Activated T-helper 17 cell treated with anti-CD3 and anti-CD28 coated beads, Interleukin-2, amount 50 U/mL, for 72 hours (primary cell): ENCODE measurements at regions not wholly inside any gene's neighbourhood (a gene's known extent, or its start where the extent isn't known, plus 50 kb on each side); places are given as distances from the start of the nearest gene placed in this dataset.

ENCODE experiments used
- ATAC-seq: fragments of 150-1000 bp; cut with Tn5 transposase; replicated peaks from 2 replicates; pipeline ENCODE4 v1.10.0; 2021; ENCODE audit warnings: mild to moderate bottlenecking, moderate library complexity
- H3K27ac Mint-ChIP-seq: one replicate; pipeline ENCODE4 v1.8.0; 2022; ENCODE audit warnings: mixed read lengths
- H3K27me3 Mint-ChIP-seq: one replicate; pipeline ENCODE4 v1.8.0; 2022; ENCODE audit warnings: mixed read lengths
- H3K36me3 Mint-ChIP-seq: one replicate; pipeline ENCODE4 v1.8.0; 2022; ENCODE audit warnings: low read depth, mild to moderate bottlenecking, mixed read lengths
- H3K4me1 Mint-ChIP-seq: one replicate; pipeline ENCODE4 v1.8.0; 2022; ENCODE audit warnings: mixed read lengths
- H3K4me3 Mint-ChIP-seq: one replicate; pipeline ENCODE4 v1.8.0; 2022; ENCODE audit warnings: mild to moderate bottlenecking, mixed read lengths
- H3K9me3 Mint-ChIP-seq: one replicate; pipeline ENCODE4 v1.8.0; 2022; ENCODE audit warnings: mixed read lengths

- Mint-ChIP-seq H3K27ac (no peak overlapping the region), H3K4me3 (no peak overlapping the region), H3K4me1 (peaks cover 5% of the 10 kb centered on the region), H3K9me3 (no peaks in the 10 kb centered on the region), H3K36me3 (no peaks in the 10 kb centered on the region), H3K27me3 (peaks cover 11% of the 10 kb centered on the region)
- no peak for ATAC-seq
Observed at GRCh38 chr6:113735491-113735890, 121.7 kb upstream of the MARCKS start.

- H3K36me3 Mint-ChIP-seq, result no peaks in the 10 kb centered on the region
- no peak overlapping the region for H3K27ac Mint-ChIP-seq
- H3K9me3 Mint-ChIP-seq, result no peaks in the 10 kb centered on the region
- ATAC-seq, result no peak
- H3K27me3 Mint-ChIP-seq, result peaks cover 16% of the 10 kb centered on the region
- H3K4me1 Mint-ChIP-seq, result peaks cover 5% of the 10 kb centered on the region
- no peak overlapping the region for H3K4me3 Mint-ChIP-seq
Observed at GRCh38 chr6:113736978-113737377, 120.2 kb upstream of the MARCKS start.

- Mint-ChIP-seq H3K4me1 (peaks cover 5% of the 10 kb centered on the region), H3K4me3 (no peak overlapping the region), H3K27me3 (peaks cover 20% of the 10 kb centered on the region), H3K36me3 (no peaks in the 10 kb centered on the region), H3K9me3 (no peaks in the 10 kb centered on the region), H3K27ac (no peak overlapping the region)
- no peak for ATAC-seq
Observed at GRCh38 chr6:113739041-113739655, 118.0 kb upstream of the MARCKS start.

- Mint-ChIP-seq H3K36me3 (no peaks in the 10 kb centered on the region), H3K27me3 (peaks cover 16% of the 10 kb centered on the region), H3K27ac (no peak overlapping the region), H3K4me3 (no peak overlapping the region), H3K4me1 (no peaks in the 10 kb centered on the region), H3K9me3 (no peaks in the 10 kb centered on the region)
- ATAC-seq, result no peak
Observed at GRCh38 chr6:113741651-113742050, 115.5 kb upstream of the MARCKS start.

GRCh38 chr6:113742342-113742741 is 114.8 kb upstream of the MARCKS start:
- peaks cover 16% of the 10 kb centered on the region for H3K27me3 Mint-ChIP-seq
- no peak overlapping the region for H3K27ac Mint-ChIP-seq
- H3K36me3 Mint-ChIP-seq, result no peaks in the 10 kb centered on the region
- no peak overlapping the region for H3K4me3 Mint-ChIP-seq
- H3K4me1 Mint-ChIP-seq, result no peaks in the 10 kb centered on the region
- no peak for ATAC-seq
- H3K9me3 Mint-ChIP-seq, result no peaks in the 10 kb centered on the region

- Mint-ChIP-seq H3K4me1 (no peaks in the 10 kb centered on the region), H3K27ac (no peak overlapping the region), H3K9me3 (no peaks in the 10 kb centered on the region), H3K4me3 (no peak overlapping the region), H3K27me3 (peaks cover 12% of the 10 kb centered on the region), H3K36me3 (no peaks in the 10 kb centered on the region)
- ATAC-seq, result no peak
Observed at GRCh38 chr6:113744861-113745260, 112.3 kb upstream of the MARCKS start.

- Mint-ChIP-seq H3K36me3 (no peaks in the 10 kb centered on the region), H3K27ac (no peak overlapping the region), H3K9me3 (no peaks in the 10 kb centered on the region), H3K27me3 (peaks cover 3% of the 10 kb centered on the region), H3K4me3 (no peak overlapping the region), H3K4me1 (no peaks in the 10 kb centered on the region)
- no peak for ATAC-seq
Observed at GRCh38 chr6:113750151-113750855, 106.8 kb upstream of the MARCKS start.

GRCh38 chr6:113754291-113754690 is 102.9 kb upstream of the MARCKS start:
- Mint-ChIP-seq H3K4me1 (no peaks in the 10 kb centered on the region), H3K27me3 (peaks cover under 1% of the 10 kb centered on the region), H3K4me3 (no peak overlapping the region), H3K9me3 (no peaks in the 10 kb centered on the region), H3K36me3 (no peaks in the 10 kb centered on the region), H3K27ac (no peak overlapping the region)
- no peak for ATAC-seq

- ATAC-seq, result no peak
- Mint-ChIP-seq H3K27me3 (no peaks in the 10 kb centered on the region), H3K27ac (no peak overlapping the region), H3K9me3 (no peaks in the 10 kb centered on the region), H3K36me3 (no peaks in the 10 kb centered on the region), H3K4me1 (no peaks in the 10 kb centered on the region), H3K4me3 (no peak overlapping the region)
Observed at GRCh38 chr6:113755449-113756289, 101.5 kb upstream of the MARCKS start.

GRCh38 chr6:113756290-113756665 is 100.9 kb upstream of the MARCKS start:
- H3K9me3 Mint-ChIP-seq, result no peaks in the 10 kb centered on the region
- H3K36me3 Mint-ChIP-seq, result no peaks in the 10 kb centered on the region
- H3K4me3 Mint-ChIP-seq, result no peak overlapping the region
- no peaks in the 10 kb centered on the region for H3K4me1 Mint-ChIP-seq
- ATAC-seq, result no peak
- H3K27ac Mint-ChIP-seq, result no peak overlapping the region
- H3K27me3 Mint-ChIP-seq, result no peaks in the 10 kb centered on the region

- H3K4me3 Mint-ChIP-seq, result no peak overlapping the region
- no peak overlapping the region for H3K27ac Mint-ChIP-seq
- H3K36me3 Mint-ChIP-seq, result no peaks in the 10 kb centered on the region
- no peaks in the 10 kb centered on the region for H3K4me1 Mint-ChIP-seq
- no peaks in the 10 kb centered on the region for H3K9me3 Mint-ChIP-seq
- ATAC-seq, result no peak
- H3K27me3 Mint-ChIP-seq, result peaks cover 4% of the 10 kb centered on the region
Observed at GRCh38 chr6:113758214-113758613, 98.9 kb upstream of the MARCKS start.

GRCh38 chr6:113758826-113759574 is 98.1 kb upstream of the MARCKS start:
- H3K4me3 Mint-ChIP-seq, result no peak overlapping the region
- H3K27me3 Mint-ChIP-seq, result peaks cover 4% of the 10 kb centered on the region
- H3K36me3 Mint-ChIP-seq, result no peaks in the 10 kb centered on the region
- H3K27ac Mint-ChIP-seq, result no peak overlapping the region
- no peaks in the 10 kb centered on the region for H3K4me1 Mint-ChIP-seq
- no peaks in the 10 kb centered on the region for H3K9me3 Mint-ChIP-seq
- ATAC-seq, result no peak

GRCh38 chr6:113762641-113763040 is 94.5 kb upstream of the MARCKS start:
- Mint-ChIP-seq H3K27me3 (peaks cover 4% of the 10 kb centered on the region), H3K36me3 (no peaks in the 10 kb centered on the region), H3K4me3 (no peak overlapping the region), H3K27ac (no peak overlapping the region), H3K9me3 (no peaks in the 10 kb centered on the region), H3K4me1 (no peaks in the 10 kb centered on the region)
- no peak for ATAC-seq

GRCh38 chr6:113763311-113763766 is 93.8 kb upstream of the MARCKS start:
- Mint-ChIP-seq H3K27me3 (peaks cover 4% of the 10 kb centered on the region), H3K4me3 (no peak overlapping the region), H3K9me3 (no peaks in the 10 kb centered on the region), H3K36me3 (no peaks in the 10 kb centered on the region), H3K4me1 (no peaks in the 10 kb centered on the region), H3K27ac (no peak overlapping the region)
- ATAC-seq, result peak; percentile 16
